ENCODE measurements at regions not wholly inside any gene's neighbourhood (a gene's known extent, or its start where the extent isn't known, plus 50 kb on each side); places are given as distances from the start of the nearest gene placed in this dataset.

DNA sequence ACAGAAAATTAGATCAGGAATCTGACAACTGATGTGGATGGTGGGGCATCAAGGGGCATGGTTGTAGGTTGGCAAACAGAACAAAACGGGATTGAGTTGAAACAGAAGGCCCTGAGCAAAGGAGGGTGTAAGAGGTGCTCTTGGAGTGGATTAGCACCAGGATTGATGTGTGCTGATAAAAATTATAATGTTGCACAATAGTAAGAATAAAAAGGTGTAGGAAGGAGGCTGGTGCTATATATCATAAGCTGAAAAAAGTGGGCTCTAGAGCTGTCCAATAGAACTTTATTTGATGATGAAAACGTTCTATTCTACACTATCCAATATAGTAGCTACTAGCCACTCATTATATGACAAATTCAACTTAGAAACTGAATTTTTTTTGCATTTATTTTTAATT, 263.1 kb upstream of the GYPC start:
- TF ChIP-seq, protein P1, sequence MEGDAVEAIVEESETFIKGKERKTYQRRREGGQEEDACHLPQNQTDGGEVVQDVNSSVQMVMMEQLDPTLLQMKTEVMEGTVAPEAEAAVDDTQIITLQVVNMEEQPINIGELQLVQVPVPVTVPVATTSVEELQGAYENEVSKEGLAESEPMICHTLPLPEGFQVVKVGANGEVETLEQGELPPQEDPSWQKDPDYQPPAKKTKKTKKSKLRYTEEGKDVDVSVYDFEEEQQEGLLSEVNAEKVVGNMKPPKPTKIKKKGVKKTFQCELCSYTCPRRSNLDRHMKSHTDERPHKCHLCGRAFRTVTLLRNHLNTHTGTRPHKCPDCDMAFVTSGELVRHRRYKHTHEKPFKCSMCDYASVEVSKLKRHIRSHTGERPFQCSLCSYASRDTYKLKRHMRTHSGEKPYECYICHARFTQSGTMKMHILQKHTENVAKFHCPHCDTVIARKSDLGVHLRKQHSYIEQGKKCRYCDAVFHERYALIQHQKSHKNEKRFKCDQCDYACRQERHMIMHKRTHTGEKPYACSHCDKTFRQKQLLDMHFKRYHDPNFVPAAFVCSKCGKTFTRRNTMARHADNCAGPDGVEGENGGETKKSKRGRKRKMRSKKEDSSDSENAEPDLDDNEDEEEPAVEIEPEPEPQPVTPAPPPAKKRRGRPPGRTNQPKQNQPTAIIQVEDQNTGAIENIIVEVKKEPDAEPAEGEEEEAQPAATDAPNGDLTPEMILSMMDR (IDR thresholded peaks at IDR 0.05; ENCODE audit: borderline replicate concordance, insufficient read depth, low read depth, low read length): no peak
- no peak overlapping the region for H3K4me3 ChIP-seq (ENCODE audit: low read depth, low read length)

DNA sequence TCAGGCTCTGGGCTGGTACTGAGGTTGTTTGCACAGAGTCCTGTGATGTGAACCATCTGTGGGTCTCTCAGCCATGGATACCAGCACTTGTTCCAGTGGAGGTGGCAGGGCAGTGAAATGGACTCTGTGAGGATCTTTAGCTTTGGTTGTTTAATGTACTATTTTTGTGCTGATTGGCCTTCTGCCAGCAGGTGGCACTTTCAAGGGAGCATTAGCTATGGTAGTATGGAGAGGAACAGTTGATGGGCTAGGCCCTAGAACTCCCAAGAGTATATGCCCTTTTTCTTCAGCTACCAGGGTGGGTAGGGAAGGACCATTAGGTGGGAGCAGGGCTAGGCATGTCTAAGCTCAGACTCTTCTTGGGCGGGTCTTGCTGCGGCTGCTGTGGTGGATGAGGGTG, 257.0 kb upstream of the GYPC start:
- no peak overlapping the region for H3K4me3 ChIP-seq (ENCODE audit: low read depth, low read length)
- TF ChIP-seq, protein P1 (IDR thresholded peaks at IDR 0.05; ENCODE audit: borderline replicate concordance, insufficient read depth, low read depth, low read length): peak; percentile 27; the same call in 1 of the 2 replicates

DNA sequence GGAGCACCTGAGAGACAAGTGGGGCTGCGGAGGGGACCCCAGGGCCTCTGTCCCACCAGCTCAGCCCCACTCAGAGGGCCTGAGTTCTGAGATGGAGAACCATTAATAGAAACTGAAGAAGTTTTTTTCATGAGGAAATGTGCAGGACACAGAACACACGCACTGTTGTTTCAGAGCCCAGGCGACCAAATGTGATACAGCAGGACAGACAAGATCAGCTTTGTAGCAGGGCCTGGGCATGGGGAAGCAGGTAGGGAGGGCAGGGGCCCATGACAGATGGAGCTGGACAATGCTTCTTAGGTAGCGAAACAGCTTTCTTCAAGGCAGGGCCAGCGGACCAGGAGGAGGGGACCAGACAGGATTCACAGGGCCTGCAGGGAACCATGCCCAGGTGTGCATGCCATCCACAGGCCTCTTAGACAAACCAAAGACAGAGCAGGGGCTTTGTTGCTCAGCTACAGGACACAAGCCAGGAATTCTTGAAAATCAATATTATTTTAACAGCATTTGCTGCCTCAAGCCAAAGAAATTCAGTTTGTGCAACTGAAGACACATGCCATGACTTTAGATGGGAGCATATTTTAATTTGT, 252.8 kb upstream of the GYPC start:
- TF ChIP-seq, protein P1 (IDR thresholded peaks at IDR 0.05; ENCODE audit: borderline replicate concordance, insufficient read depth, low read depth, low read length): no peak
- no peak overlapping the region for H3K4me3 ChIP-seq (ENCODE audit: low read depth, low read length)

DNA sequence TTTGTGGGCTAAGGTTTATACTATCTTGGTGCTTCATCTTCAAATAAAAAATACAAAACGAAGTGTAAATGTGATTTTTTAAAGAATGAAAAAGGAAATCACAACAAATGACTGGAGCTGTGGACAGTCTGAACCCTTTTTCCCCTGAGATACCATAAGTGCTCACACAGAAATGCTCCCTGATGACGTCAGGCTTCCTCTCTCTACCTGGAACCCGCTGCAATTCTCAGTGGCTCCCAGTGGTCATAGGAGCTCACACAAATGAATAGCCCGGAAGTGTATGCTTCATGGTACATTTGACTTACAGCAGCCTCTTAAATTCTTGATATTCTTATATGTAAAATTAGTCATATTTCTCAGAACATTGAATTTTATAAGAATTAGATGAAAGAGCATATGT, 249.7 kb upstream of the GYPC start:
- H3K4me3 ChIP-seq (ENCODE audit: low read depth, low read length): no peak overlapping the region
- TF ChIP-seq, protein P1 (IDR thresholded peaks at IDR 0.05; ENCODE audit: borderline replicate concordance, insufficient read depth, low read depth, low read length): no peak

DNA sequence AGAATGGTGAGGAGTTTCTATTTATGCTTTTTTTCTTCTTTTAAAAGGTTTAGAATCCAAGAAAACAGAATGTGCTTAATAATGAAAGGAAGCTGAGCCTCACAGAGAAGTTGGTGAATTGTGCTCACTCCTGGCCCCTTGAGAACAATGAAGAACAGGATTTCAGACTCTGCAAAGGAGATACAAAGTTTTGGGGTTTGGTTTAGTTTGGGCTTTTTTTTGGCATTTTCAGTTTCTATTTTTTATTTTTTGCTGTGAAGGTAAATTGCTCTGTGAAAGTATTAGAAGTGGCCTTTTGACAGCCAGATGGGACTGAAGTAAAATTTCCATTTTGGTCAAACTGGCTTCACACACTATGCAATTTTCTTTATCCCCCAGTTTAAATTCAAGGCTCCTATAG, 247.3 kb upstream of the GYPC start:
- no peak overlapping the region for H3K4me3 ChIP-seq (ENCODE audit: low read depth, low read length)
- TF ChIP-seq, protein P1 (IDR thresholded peaks at IDR 0.05; ENCODE audit: borderline replicate concordance, insufficient read depth, low read depth, low read length): no peak

DNA sequence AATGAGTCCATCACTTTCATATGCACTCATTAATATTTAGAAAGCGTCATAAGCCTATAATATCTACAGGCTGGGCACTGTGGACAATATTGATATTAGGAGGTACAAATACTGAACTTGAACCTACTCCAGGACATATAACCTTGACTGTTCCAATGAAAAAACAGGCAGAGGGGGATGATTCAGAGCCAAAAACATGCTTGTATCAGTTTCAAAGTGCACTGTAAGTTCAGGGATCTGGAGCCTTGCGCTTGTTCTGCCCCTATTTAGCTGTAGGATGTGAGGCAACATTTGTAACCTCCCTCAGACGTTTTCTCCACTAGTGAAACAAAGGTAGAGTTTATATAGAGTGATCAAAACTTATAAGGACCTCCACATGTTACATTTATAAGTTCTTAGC, 246.1 kb upstream of the GYPC start:
- TF ChIP-seq, protein P1 (IDR thresholded peaks at IDR 0.05; ENCODE audit: borderline replicate concordance, insufficient read depth, low read depth, low read length): no peak

DNA sequence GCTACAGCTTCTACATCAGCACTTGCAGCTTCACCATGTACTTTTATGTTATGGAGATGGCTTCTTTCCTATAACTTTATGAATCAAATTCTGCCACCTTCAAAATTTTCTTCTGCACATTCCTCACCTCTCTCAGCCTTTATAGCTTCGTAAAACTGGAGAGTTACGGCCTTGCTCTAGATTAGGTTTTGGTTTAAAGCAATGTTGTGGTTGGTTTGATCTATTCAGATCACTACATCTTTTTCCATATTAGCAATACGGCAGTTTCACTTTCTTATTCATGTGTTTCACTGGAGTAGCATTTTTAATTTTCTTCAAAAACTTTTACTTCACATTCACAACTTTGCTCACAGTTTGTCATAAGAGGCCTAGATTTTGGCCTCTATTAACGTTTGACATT, 242.9 kb upstream of the GYPC start:
- no peak overlapping the region for H3K4me3 ChIP-seq (ENCODE audit: low read depth, low read length)
- TF ChIP-seq, protein P1 (IDR thresholded peaks at IDR 0.05; ENCODE audit: borderline replicate concordance, insufficient read depth, low read depth, low read length): no peak

More for the DNA sequence above, 246.1 kb upstream of the GYPC start:
- H3K4me3 ChIP-seq (ENCODE audit: low read depth, low read length): no peak overlapping the region
